HT-29 (cell line): ENCODE measurements at regions not wholly inside any gene's neighbourhood (a gene's known extent, or its start where the extent isn't known, plus 50 kb on each side); places are given as distances from the start of the nearest gene placed in this dataset.
A peak's percentile ranks its signal among the peaks of the same experiment; 100 is the strongest.

Experiments
- DNase-seq: peaks from one replicate; pipeline ENCODE4 v3.0.0-alpha.2; 2015; ENCODE audit warnings: low spot score

DNA sequence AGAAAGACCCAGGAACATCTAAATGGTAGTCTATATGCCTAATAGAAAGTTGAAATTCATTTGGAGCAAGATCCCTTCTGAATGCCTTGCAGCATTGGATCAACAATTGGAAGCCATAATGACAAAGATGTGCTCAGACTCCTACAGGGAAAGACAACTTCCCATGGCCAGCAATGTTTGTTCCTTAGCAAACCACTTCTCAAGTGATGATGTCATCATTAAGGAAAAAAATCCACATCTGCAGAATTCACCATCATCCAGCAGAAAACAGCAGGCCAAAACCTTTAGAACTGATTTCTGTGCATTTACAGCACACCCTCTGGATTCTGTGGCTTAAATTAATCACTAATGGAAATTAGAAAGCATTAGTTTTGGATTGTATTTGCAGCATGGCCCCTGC is 82.4 kb upstream of the ZIC3 start:
- DNase-seq: no peak

DNA sequence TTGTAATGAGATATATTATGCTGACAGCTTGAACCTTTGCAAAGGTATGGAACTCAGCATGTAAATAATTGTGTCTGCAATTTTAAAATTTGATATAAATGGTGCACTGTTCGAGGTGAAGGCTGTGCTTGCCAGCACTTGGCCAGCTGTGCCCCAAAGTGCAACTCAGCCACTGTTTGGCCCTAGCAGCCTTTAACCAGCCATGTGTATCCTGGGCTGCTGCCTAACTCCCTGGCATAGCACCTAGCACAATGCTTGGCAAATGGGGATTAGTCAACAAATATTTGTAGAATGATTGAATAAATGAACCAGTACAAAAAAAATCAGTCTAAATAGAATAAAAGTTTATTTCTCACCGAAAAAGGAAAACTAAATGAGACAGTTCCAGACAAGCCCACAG is 83.8 kb upstream of the ZIC3 start:
- DNase-seq: no peak

DNA sequence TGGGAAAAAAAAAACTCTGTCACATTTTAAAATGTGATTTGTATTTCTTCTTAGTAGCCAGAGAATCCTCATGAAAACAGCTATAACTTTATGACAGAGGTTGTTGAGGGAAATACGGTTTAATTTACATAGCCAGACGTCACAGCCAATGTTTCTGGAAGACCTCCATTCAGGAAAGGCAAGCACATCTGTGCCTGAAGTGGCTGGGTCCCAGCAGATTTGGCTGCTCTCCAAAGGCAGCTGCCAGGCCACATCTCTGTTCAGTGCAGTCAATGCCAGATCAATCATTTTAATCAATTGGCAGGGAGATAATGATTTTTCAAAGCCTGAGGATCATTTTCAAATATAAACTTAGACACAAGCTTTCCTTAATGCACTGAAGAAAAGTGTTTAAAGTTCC is 86.5 kb upstream of the ZIC3 start:
- DNase-seq: no peak

GRCh38 chrX:137441711-137442110 is 124.2 kb upstream of the ZIC3 start:
- no peak for DNase-seq

DNA sequence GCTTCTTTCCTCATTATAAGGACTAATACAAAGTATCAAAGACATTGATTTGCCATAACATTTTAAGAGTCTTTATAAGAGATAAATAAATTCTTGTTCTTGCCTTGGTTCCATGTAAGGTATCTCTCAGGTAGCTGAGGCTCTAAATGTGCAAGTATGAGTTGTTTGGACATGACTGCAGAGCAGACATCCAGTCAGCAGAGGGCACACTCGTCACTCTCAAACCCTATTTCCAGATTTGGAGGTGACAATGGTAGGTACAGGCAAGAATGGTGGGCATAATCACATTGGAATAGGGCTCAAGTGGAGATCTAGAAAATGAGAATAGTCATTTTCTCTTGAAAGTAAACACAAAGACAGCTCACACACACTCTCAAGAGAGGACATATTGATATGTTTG is 133.3 kb upstream of the ZIC3 start:
- DNase-seq: peak; percentile 46

DNA sequence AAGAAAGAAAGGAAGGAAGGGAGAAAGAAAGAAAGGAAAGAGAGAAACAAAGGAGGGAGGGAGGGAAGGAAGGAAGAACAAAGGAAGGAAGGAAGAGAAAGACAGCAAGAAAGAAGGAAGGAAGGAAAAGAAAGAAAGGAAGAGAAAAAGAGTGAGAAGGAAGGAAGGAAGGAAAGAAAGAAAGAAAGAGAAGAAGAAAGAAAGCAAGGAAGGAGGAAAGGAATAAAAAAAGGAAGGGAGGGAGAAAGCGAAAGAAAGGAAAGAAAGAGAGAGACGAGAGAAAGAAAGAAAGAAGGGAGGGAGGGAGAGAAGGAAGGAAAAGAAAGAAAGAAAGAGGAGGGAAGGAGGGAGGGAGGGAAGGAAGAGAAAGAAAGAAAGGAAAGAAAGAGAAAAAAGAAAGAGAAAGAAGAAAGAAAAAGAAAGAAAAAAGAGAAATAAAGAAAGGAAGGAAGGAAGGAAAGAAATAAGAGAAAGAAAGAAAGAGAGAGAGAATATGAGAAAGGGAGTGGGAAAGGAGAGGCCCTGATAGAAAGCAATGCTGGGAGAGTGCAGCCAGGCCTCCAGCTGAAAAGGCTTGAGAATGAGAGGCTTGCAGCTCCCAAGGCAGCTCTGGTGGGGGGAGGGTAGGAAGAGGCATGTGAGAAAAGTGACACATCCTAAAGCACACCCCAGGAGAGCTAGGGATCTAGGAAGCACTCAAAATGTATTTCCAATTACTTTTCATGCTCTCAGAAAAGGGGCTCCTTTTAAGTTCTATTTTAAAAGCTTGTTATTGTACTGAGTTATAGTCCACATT is 134.0 kb upstream of the ZIC3 start:
- DNase-seq: no peak

GRCh38 chrX:137430984-137431475 is 134.9 kb upstream of the ZIC3 start:
- DNase-seq: no peak

DNA sequence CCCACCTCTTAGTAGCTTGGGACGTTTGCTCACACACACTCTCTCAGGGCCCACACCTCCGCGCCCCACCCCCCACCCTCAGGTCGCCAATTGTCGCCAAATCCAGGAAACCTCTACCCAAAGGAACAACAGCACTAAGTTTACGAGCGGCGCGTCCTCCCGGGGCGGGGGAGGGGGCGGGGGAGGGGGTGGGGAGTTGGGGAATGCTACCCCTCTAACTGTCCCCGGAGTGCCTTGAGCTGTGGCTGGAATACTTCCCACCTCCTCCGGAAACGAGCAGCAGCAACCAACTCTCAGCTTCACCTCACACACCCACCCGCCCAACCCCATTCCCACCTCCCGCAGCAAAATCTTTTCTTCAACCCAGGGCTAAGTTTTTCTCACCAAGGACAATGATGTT is 135.6 kb upstream of the ZIC3 start:
- DNase-seq: no peak

DNA sequence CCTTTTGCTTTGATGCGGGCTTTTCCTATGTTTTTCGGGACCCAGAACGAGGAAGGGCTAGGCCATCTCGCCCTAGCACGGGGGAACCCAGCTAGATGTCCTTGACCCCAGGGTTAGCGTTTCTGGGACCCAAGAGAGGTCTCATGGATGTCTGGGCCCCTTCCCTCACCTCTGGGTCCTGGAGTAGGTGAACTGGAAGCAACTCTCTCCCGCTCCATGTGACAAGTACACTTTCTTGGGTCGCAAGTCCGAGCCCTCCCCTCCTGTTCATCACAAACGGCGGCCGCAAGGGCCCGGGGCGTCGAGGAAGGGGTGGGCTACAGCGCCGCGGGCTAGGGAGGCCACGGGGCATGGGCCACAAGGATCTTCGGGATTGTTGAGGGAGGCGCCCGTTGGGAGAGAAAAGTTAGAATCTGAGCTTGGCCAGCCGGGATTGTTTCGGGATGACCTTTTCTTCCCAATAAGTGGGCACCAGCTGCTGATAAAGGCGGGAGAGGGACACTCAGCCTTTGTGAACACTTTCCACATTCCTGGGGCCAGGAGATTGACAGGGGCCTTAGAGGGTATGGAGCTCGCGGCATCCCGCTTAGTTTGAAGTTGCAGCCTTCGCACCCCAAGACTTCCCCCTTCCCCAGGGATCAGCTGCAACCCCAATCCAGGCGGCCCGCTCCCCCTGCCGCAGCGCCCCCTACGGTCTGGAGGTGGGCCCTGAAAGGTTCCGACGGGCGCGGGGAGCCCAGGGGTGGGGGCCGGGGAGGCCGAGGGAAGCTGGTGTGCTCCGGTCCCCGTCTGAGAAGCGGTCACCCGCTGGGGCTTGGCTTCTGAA is 136.9 kb upstream of the ZIC3 start:
- DNase-seq: no peak

- DNase-seq: no peak
Measured at GRCh38 chrX:137428221-137428661, 137.7 kb upstream of the ZIC3 start.

GRCh38 chrX:137427816-137428215 is 138.1 kb upstream of the ZIC3 start:
- no peak for DNase-seq

DNA sequence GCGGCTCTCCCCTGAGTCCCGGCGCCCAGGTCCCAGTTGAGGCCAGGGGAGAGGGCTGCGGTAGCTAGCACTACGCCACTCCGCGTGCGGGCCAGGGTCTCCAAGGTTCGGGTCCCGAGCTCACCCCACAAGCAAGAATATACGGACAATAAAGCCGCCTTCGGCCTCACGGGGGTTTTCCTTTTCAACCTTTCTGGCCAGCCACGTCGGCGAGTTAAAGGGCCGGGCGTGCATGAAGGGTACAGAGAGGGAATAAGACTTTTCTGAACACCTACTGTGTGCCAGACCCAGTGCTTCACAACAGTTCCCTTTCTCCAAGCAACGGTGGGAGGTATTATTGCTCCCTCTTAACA is 138.5 kb upstream of the ZIC3 start:
- no peak for DNase-seq

GRCh38 chrX:137426695-137427425 is 139.1 kb upstream of the ZIC3 start:
- no peak for DNase-seq

GRCh38 chrX:137425986-137426385 is 139.9 kb upstream of the ZIC3 start:
- no peak for DNase-seq

- no peak for DNase-seq
Measured at GRCh38 chrX:137425273-137425902, 140.5 kb upstream of the ZIC3 start.

DNA sequence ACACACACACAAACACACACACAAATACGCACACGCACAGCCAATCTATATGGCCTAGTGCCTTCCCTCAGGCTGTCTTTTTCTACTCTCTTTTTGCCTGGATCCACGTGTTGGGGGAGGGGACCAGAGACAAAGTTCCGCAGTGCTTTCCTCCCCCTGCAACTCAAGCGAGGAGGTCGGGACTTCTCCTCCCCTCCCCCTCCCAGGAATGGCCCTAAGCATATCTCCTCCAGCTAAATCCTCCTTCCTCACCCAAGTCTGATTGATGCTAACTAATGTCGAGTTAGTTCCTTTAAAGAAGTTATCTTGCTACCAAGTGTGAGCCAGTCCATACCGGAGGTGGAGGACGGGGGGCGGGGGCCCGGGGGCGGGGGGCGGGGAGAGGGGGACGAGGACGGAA is 141.2 kb upstream of the ZIC3 start:
- DNase-seq: no peak

GRCh38 chrX:137423241-137423640 is 142.7 kb upstream of the ZIC3 start:
- DNase-seq: no peak

- no peak for DNase-seq
Measured at GRCh38 chrX:137418086-137418485, 147.8 kb upstream of the ZIC3 start.

DNA sequence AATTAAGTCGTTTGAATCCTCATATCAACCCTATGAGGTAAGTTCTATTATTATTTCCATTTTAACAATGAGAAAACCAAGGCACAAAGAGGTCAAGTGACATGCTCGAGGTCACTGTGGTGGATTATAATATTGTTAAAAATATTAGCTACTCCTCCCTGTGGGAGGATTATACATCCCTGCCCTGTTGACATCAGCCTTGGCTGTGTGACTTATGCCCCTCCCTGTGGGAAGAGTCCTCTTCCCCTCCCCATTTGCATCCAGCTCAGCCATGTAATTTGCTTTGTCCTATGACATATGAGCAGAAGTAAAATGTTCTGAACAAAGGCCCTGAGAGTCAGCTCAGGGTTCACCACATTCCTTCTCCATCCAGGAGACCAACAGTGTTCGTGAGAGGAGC is 152.7 kb upstream of the ZIC3 start:
- no peak for DNase-seq

GRCh38 chrX:137405449-137406140 is 160.3 kb upstream of the ZIC3 start:
- DNase-seq: no peak

GRCh38 chrX:137401092-137401491 is 164.8 kb upstream of the ZIC3 start:
- no peak for DNase-seq
